GM12892 (cell line): ENCODE measurements at regions not wholly inside any gene's neighbourhood (a gene's known extent, or its start where the extent isn't known, plus 50 kb on each side); places are given as distances from the start of the nearest gene placed in this dataset.

Experiments
- POLR2A ChIP-seq: IDR thresholded peaks from 2 replicates; pipeline ENCODE4 v1.6.1; 2011; ENCODE audit warnings: low read depth, low read length, control low read depth
- POLR2AphosphoS5 ChIP-seq: IDR thresholded peaks from 2 replicates; pipeline ENCODE4 v1.6.1; 2011; ENCODE audit warnings: low read depth, low read length, control low read depth

GRCh38 chr2:145939949-145940348, 1420.0 kb upstream of the ZEB2 start:
- TF ChIP-seq POLR2A (no peak), POLR2AphosphoS5 (no peak)
